H1 (cell line): ENCODE measurements at regions not wholly inside any gene's neighbourhood (a gene's known extent, or its start where the extent isn't known, plus 50 kb on each side); places are given as distances from the start of the nearest gene placed in this dataset.

Source experiments
- BRCA1 ChIP-seq: IDR thresholded peaks from 2 replicates; pipeline ENCODE4 v1.6.1; 2012; ENCODE audit warnings: low read depth, low read length, improper control_type of control experiment
- CTCF ChIP-seq, 3 experiments: IDR thresholded peaks; 1 replicate in 2 of 3; 2 replicates in 1 of 3; pipeline versions ENCODE4 v1.5.1 to v1.6.1; 2011; ENCODE audit warnings: low read length in 3 of 3, mild to moderate bottlenecking in 3 of 3, inconsistent platforms in 2 of 3, low read depth in 1 of 3, moderate library complexity in 1 of 3; ENCODE audit not compliant: insufficient read depth in 1 of 3; ENCODE audit errors: control extremely low read depth in 1 of 3
- JUN ChIP-seq: IDR thresholded peaks from 2 replicates; pipeline ENCODE4 v1.6.1; 2011; ENCODE audit warnings: low read depth, mild to moderate bottlenecking, improper control_type of control experiment, low read length
- NANOG ChIP-seq: IDR thresholded peaks from 2 replicates; pipeline ENCODE4 v1.6.1; 2011; ENCODE audit warnings: low read length, low read depth, mild to moderate bottlenecking, inconsistent platforms; ENCODE audit not compliant: insufficient read depth, poor library complexity, severe bottlenecking
- POLR2AphosphoS5 ChIP-seq: IDR thresholded peaks from 2 replicates; pipeline ENCODE4 v1.6.1; 2011; ENCODE audit warnings: low read depth, low read length
- YY1 ChIP-seq: IDR thresholded peaks from 2 replicates; pipeline ENCODE4 v1.6.1; 2011; ENCODE audit warnings: low read depth, mild to moderate bottlenecking, low read length

- TF ChIP-seq YY1 = no peak
- no peak for TF ChIP-seq CTCF (IDR thresholded peaks at IDR 0.05; ENCODE audit: control extremely low read depth in 1 of 3, insufficient read depth in 1 of 3, low read depth in 1 of 3, low read length in 3 of 3)
- no peak for TF ChIP-seq NANOG
- TF ChIP-seq POLR2AphosphoS5 = no peak
- no peak for TF ChIP-seq JUN
- no peak for TF ChIP-seq BRCA1
Observed at GRCh38 chr5:153937661-153938060, 101.0 kb downstream of the FAM114A2 start.
